SHP77 treated with DMSO at 0.1 percent for 48 hours (cell line): ENCODE measurements at regions not wholly inside any gene's neighbourhood (a gene's known extent, or its start where the extent isn't known, plus 50 kb on each side); places are given as distances from the start of the nearest gene placed in this dataset.

ENCODE experiments used
- DNase-seq: peaks from one replicate; lab custom pipeline; 2025; lab: John Stamatoyannopoulos, UW

GRCh38 chr6:169906004-169906687, 154.7 kb downstream of the ERMARD start:
- DNase-seq: no peak

- DNase-seq: no peak
Measured at GRCh38 chr6:169905041-169905807, 153.8 kb downstream of the ERMARD start.

GRCh38 chr6:169904051-169904922, 152.9 kb downstream of the ERMARD start:
- DNase-seq: no peak

- no peak for DNase-seq
Measured at GRCh38 chr6:169903122-169903521, 151.7 kb downstream of the ERMARD start.

GRCh38 chr6:169902604-169903003, 151.2 kb downstream of the ERMARD start:
- DNase-seq: no peak

- no peak for DNase-seq
Measured at GRCh38 chr6:169902070-169902469, 150.6 kb downstream of the ERMARD start.

- DNase-seq: no peak
Measured at GRCh38 chr6:169899481-169900145, 148.2 kb downstream of the ERMARD start.

- no peak for DNase-seq
Measured at GRCh38 chr6:169898788-169899480, 147.5 kb downstream of the ERMARD start.

GRCh38 chr6:169897601-169898358, 146.4 kb downstream of the ERMARD start:
- DNase-seq: no peak

GRCh38 chr6:169896826-169897456, 145.5 kb downstream of the ERMARD start:
- DNase-seq: no peak

- DNase-seq: no peak
Measured at GRCh38 chr6:169895926-169896761, 144.7 kb downstream of the ERMARD start.

- no peak for DNase-seq
Measured at GRCh38 chr6:169895000-169895759, 143.8 kb downstream of the ERMARD start.

- no peak for DNase-seq
Measured at GRCh38 chr6:169894377-169894960, 143.0 kb downstream of the ERMARD start.

GRCh38 chr6:169893624-169894023, 142.2 kb downstream of the ERMARD start:
- DNase-seq: no peak

- DNase-seq: no peak
Measured at GRCh38 chr6:169891846-169892245, 140.4 kb downstream of the ERMARD start.

GRCh38 chr6:169891421-169891820, 140.0 kb downstream of the ERMARD start:
- no peak for DNase-seq

- no peak for DNase-seq
Measured at GRCh38 chr6:169890901-169891300, 139.5 kb downstream of the ERMARD start.

- DNase-seq: peak; percentile 7
Measured at GRCh38 chr6:169890049-169890448, 138.6 kb downstream of the ERMARD start.
